Middle frontal gyrus (tissue), 1 donor: ENCODE measurements at regions not wholly inside any gene's neighbourhood (a gene's known extent, or its start where the extent isn't known, plus 50 kb on each side); places are given as distances from the start of the nearest gene placed in this dataset.

Source experiments
- DNase-seq: peaks from one replicate; pipeline ENCODE4 v3.0.0-alpha.2; 2015; ENCODE audit warnings: low spot score; ENCODE audit errors: extremely low spot score

DNA sequence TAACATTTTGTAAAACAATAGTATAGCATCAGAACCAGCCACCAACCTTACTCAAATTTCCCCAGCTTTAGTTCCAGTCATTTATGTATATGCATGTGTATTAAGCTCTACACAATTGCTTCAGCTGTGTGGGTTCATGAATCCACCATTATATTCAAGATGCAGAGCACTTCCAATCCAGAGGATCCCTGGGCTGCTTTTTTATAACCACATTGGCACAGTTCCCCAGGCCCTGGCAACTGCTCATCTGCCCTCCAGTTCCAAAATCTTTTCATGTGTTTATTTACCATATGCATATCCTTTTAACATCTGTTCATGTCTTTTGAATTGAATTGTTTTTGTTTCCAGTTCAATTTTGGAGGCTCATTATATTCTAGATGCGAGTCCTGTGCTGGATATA, 482.9 kb upstream of the HS6ST1 start:
- DNase-seq: no peak

DNA sequence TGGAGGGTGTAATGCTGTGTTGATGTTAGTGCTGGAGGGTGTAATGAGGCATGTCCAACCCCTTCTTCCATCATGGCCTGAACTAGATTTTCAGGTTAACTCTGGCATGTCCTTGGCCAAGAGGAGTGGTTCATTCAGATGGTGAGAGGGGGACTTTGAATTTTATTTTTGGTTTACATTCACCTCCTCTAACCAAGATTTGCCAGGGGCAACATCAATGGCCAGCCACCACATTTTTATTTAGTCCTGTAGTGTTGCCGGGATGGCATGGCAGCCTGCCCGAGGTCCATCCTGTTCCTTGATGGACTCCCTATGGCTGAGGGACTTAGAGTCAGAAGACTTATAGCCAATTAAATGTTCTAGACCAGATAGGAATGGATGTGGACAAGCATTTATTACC, 484.6 kb upstream of the HS6ST1 start:
- no peak for DNase-seq

DNA sequence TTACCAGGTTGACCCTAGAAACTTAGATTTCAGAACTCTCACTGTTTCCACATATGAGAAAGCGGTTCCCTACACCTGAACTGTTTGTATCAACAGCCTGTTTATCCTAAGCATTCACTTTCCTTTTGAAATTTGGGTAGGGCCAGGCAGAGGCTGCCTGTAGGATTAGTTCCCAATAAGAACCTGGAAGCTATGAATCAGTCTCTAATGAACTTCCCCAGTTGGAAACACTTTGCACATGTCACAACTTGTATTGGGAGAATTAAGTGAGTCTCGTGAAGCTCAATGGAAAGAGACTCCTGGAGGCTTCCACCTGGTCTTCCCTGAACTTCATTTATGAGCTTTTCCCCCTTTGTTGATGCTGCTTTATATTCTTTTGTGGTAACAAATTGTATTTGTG, 486.6 kb upstream of the HS6ST1 start:
- DNase-seq: no peak

DNA sequence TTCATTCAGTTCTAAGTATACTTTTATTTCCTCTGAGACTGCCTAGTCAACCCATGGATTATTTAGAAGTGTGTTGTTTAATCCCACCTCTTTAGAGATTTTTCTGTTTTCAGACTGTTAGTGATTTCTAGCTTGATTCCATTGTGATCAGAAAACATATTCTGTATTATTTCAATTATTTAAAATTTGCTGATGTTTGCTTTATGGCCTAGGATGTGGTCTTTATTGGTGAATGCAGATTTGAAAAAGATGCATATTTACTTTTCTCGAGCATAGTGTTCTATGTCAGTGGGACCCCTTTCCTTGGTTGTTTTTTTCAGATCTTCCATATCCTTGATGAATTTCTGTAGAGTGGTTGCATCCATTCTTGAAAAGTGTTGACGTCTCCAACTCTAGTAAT, 487.2 kb upstream of the HS6ST1 start:
- DNase-seq: no peak

DNA sequence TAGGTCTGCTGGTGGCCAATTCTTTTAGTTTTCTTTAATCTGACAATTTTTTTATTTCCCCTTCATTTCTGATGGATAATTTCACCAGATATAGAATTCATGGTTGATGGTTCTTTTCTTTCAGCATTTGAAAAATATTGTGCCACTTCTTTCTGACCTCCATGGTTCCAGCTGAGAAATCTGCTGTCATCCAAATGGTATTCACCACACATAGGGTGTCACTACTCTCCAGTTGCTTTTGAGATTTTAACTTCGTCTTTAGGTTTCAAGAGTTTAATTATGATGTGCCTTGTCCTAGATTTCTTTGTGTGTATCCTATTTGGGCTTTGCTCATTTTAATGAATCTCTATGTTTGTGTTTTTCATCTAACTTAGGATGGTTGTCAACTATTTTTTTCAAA, 488.6 kb upstream of the HS6ST1 start:
- DNase-seq: no peak

DNA sequence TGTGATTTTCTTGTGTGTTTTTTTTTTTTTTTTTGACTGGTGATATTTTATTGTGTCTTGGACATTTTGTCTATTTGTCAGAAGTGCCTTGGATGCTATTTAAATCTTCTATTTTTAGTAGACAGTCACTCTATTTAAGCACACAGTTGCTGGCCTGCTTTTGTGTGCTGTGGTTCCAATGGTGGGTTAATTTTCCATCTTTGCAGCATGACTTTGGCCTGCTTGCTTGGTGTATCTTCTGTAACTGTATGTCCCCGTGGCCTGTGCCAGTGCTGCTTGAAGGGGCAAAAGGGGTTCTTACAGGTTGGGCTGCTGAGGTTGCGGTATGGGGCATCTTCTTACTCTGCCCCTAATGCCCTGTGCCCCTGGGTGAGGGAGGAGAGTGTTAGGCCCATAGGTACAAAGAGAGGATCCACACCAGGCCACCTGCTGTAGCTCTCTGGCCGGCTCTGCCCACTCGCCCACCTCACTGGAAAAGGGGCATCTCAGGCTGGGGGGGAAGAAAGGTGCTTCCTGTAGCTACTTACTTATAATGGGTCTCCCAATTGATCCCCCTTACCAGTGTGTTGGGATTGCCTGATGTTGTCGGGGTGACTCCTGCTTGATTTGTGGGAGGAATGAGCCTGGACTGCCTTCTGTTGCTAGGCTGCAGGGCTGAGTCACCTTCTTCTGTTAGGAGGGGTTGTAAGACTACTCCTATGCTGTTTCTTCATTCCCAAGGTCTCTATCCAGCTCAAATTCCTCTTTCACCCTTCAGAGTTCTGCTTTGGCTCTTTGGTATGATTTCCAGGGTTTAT, 490.0 kb upstream of the HS6ST1 start:
- no peak for DNase-seq

DNA sequence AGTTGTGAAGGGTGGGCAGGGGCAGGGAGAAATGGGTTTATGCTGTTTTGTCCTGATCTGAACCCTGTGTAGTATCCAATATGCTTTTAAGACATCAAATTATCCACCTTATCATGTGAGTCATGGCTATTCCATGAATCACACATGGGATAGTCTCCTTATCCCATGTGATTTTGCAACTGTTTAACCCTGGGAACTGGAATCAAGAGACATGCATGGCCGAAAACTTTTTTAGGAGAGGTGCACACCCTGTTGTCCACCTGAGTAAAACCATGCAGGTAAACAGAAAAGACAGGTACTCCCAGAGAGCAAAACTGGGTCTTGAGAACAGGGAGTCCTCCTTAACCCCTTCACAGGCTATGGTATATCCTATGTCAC, 490.6 kb upstream of the HS6ST1 start:
- no peak for DNase-seq

DNA sequence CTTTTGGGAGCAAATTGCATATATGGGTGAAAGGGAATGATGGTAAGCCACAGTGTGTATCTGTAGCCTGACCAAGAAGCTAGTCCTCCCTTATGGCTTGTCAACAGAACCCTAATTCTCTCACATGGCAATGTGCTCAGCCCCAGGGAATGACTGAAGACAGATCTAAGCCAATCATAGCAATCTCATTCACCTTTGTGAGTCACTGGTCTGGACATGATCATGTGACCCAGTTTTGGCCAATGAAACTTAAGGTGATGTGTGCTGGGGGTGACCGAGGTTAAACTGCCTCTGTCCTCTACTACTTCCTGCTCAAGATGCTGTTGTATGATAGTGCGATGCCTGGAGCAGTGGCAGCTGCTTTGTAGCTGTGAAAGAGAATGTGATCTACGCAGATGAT, 491.2 kb upstream of the HS6ST1 start:
- no peak for DNase-seq

DNA sequence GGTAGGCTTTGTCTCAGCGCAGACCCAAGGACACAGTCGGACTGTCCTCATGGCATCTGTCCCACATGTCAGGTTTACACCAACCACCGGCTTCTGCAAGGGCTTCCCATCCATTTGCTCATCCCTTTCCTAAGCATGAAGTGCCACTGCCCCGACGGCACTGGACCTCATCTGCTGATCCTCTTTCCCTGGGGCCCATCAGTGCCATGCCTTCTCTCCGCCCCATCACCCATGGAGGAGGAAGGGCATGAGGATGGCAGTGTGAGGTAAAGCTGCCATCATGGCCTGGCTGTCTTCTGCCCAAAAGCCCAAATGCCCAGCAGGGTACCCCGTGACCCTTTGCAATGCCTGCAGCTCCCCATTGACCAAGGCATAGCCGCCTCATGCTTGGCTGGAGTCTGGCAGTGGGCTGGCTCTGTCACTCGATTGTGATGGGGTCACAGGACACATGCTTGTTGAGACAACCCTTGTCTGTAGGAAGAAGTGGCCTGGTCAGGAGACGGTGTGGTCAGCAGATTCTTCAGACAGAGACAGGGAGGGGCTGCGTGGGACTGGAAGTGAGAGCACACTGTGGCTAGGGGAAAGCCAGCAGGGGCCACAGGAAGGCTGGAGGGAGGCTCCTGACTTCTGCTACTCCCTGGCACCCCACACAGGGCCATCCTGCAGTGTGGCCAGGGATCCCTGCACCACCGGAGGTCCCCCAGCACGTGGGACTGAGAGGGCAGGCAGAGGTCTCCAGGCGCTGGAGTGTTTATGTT, 493.7 kb upstream of the HS6ST1 start:
- DNase-seq: no peak

DNA sequence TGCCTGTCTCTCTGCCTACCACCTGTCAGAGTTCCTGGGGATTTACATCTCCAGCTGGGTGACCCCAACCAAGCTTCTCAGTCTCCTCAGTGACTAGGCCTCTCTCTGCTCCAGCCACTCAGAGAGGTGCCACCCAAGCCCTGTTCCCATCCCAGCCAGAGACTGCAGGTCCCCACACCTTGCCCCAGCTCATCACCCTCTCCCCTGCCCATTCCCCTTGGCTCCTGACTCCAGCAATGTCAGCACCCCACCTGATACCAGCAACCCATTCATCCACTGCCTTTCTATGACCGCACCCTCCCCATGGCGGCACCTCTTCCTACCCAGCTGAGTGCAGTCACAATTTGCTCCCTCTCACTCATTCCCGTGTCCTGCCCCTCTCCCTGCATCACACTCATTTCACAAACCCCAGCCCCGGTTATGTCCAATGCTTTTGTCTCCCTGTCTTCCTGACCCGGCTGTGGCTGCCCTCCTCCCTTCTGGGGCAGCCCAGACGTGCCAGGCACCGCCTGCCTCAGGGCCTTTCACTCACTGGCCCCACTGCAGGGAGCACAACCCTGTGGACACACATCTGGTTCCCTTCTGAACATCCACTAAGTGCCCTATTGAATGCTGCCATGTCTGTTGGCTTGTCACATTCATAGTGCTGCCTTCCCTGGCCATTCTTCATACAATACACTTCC, 494.8 kb upstream of the HS6ST1 start:
- DNase-seq: no peak

DNA sequence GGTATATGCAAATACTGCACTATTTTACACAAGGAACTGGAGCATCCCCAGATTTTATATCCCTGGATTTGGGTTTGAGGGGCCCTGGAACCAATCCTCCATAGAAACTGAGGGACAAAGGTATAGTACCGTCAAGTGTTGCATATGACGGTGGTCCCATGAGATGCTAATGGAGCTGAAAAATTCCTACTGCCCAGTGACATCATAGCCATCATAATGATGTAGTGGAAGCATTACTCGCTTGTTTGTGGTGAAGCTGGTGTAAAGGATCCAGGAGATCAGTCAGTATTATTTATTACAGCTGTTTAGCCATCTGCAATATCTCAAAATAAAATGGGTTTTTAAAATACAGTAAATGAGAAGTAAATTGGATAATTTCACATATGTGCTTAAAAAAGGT, 496.6 kb upstream of the HS6ST1 start:
- no peak for DNase-seq

DNA sequence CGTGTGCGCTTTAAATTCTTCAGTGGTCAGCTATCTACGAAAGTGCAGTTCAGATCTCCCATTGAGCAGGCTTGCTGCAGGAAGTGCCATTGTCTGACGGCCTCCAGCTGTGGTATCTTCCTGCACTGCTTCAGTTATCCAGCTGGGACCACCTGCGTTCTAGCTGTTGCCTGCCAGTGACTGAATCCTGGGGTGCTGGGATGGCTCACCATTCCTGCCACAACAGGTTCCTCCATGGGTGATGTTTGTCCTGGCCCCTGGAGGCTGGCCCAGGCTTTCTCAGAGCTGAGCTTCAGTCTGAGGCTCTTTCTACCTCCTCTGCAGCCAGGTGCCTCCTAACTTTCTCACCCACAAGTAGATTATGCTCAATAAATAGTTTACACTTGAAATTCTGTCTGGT, 498.5 kb upstream of the HS6ST1 start:
- DNase-seq: no peak

DNA sequence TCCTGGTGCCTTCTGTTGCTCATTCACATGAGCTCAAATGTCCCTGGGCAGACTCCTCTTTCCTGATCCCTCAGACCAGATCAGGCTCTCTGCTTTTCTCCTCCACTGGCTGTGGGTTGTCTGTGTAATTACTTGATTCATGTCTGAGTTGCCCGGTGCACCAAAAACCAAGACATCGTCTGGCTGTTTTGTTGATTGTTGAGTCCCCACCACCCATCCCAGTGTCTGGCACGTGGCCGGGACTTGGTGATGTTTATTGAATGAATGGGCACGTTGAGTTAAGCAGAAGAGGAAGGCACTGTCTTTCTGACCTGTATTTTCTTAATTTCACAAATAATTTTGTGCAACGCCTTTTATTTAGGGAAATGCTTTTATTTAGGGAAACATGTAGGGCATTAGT, 499.1 kb upstream of the HS6ST1 start:
- no peak for DNase-seq

DNA sequence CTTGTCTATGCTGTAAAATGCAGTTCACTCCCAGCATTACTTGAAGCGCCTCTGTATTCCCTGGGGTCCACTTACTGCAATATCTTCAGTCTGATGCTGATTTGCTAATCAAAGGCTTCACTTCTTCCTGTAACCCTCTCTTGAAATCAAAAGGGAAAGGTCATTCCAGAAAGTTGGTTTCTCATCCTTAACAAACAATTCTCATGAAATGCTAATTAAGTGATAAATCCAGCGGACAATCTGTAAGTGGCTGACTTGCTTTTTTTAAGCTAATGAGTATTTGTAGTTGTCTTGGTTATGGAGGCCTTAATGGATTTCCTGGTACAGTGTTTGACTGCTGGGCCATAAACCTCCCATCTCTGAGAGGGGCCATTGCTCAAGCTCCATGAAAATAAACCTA, 499.6 kb upstream of the HS6ST1 start:
- DNase-seq: no peak

DNA sequence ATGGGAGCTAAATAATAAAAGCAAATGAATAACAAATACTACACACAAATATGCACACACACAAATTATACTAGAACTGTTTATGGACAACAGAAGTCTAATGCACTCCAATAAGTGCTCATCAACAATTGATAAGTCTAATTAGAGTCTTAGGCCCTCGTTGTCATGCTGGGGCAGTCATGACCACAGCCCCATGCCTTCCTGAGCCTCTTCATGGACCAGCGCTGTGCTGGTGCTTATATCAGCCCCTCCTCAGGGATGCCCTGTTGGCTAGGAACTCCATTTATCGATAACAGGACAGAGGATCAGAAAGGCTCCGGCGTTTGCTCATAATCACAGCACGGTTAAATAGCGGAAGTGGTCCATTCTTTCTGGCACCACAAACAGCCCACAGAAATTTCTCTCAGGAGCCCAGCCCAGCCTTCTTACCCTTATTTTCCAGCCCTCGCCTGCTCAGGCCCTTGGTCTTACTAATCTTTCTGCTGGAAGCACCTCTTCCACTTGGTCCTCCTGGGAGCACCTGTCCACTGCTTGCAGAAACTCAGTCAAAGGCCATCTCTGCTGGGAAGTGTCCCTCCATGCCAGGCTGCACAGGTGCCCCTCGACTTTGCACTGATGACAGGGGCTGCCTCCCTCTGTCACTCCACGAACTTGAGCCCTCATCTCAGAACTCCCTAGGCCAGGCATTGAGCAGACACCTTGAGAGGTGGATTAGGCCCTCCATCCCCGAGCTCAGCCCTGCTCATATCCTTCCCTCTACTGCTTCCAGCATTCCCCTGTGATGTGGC, 500.2 kb upstream of the HS6ST1 start:
- no peak for DNase-seq

DNA sequence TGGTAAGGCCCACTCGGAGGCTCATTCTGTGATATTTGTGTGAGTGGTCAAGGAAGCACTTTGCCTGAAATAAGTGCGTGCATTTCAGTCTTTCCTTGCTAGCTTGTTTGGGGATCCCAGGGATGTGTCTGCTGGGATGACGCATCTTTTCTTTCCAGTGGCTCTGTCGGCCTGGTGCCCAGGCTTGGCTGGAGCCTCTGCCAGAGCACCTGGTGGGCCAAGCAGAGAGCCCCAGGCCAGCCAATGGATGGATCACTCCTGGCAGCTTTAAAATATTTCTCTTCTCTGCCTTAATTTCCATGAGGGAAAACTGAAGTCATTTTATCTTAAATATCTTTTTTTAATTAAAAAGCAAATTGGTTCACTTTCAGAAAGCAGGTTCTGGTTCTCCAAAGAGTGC, 501.8 kb upstream of the HS6ST1 start:
- no peak for DNase-seq

DNA sequence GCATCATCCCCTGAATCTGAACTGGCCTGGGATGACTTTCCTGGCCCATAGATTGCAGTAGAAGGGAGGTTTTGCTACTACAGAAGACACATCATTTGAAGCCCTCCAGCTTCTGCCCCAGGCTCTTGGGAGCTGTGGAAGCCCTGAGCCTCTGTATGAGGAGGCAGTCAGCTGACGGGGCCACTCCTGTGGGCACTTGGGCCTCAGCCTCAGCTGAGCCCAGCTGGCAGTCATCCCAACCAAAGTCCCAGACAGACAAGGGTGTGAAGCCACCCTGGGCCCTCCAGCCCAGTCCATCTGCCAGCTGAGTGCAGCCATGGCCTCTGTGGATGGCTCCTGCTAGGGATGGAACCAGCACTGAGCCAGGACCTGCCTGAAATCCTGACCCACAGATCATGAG, 502.3 kb upstream of the HS6ST1 start:
- DNase-seq: no peak

DNA sequence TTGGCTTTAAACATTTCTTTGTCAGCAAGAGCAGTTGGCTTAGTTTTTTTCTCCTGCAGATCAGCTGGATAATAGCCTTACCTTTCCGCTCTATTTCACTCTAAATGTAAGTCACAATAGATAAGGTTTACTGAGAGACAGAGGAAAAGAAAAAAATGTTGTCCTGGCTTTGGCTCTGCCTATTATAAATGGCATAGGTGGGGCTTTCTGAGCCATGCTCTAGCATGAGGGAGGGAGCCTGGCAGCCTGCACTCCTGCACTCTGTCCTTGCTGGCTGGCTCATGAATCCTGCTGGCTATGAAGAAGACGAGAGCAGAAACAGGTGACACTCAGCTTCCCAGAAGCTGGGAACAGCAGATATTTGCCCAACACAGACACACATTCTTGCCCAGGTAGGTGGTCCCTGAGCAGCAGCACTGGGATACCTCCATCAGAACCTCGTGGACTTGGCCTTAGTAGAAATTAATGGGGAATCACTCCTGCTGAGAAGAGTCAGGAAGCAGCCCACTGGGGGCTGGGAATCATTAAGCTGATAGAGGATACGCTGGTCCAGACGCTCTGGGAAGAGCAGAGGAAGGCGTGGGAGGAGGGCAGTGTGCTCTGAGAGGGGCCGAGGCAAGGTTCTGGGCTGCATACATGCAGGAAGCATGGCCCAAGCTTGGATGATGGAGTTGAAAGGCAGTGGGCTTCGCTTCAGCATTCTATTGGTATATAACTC, 514.4 kb upstream of the HS6ST1 start:
- DNase-seq: no peak

DNA sequence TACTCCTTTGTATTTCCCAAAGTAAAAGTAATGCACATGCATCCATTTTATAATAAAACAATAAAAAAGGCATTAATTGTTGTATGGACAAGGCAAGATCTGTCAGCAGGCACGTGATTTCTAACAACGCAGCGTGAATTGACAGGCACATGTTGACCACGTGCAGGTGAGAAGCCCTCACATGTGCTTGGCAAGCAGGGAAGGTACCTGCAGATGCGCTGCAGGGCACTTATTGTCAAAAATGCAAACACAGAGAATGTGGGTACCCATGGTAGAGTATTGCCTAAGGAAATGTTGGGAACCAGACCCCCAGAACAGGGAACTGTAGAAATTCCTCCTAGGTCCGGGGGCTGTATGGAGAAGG, 515.0 kb upstream of the HS6ST1 start:
- no peak for DNase-seq

DNA sequence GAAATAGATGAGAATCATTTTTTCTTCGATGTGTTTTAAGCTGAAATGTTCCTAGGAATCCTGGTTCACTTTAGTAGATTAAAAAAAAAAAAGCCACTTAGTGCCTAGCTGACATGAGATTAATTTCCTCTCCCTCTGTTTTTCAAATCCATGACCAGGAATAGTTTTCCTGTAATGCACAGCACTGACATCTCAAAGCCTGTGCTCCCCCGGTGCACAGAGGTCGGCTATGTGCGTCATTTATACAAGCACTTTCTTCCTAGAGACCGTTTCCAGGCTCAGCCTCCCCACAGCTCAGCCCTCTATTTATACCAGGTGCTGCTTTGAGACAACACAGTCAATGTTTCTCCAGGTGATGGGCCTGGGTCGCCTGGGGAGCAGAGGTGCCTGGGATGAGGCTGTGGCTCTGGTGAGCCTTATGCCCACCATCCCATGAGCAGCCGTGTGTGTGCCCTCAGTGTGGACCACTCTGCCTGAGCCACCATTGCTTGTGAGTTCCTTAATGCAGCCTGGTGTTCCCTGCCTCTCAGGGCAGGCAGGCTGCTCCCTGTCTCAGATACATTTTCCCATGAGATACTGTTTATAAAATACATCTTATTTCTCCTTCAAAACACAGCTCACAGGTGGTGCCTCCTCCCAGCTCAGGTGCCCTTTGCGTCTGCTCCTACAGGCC, 515.7 kb upstream of the HS6ST1 start:
- no peak for DNase-seq

DNA sequence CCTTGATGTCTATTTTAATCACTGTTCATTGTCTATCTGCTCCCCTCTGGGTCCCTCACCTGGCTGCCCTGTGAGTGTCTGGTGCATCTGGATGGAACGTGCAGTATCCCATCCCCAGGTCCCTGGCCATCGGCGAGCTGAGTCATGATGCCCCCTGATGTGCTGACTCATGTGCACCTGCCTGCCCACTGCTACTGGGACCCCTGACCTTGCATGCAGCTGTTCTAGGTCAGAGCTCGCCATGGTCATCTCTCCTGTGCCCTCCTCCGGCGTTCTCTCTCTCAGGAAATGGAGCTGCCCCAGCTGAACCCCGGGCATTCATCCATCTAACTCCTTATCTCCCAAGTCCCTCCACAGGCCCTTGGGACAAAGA, 516.2 kb upstream of the HS6ST1 start:
- no peak for DNase-seq
